B cell (primary cell): ENCODE measurements at regions not wholly inside any gene's neighbourhood (a gene's known extent, or its start where the extent isn't known, plus 50 kb on each side); places are given as distances from the start of the nearest gene placed in this dataset.

ENCODE experiments used
- ATAC-seq: fragments of 200-7000 bp; cut with Tn5 transposase; one replicate; pipeline ENCODE4 v1.10.0; 2021; ENCODE audit warnings: low read depth, mild to moderate bottlenecking, moderate number of reproducible peaks, moderate library complexity
- CTCF ChIA-PET: fragments of 350-600 bp; sonication (Branson Sonifier 250); formaldehyde crosslinking; loops from one replicate; lab custom pipeline; 2021; ENCODE audit warnings: antibody characterized with exemption, inconsistent platforms; lab: Charles Lee
- POLR2A ChIA-PET: fragments of 350-600 bp; sonication (Branson Sonifier 250); formaldehyde crosslinking; loops from one replicate; lab custom pipeline; 2021; ENCODE audit warnings: antibody characterized with exemption; lab: Charles Lee
- DNase-seq: peaks from one replicate; pipeline ENCODE4 v3.0.0; 2013
- H2AFZ ChIP-seq: 2 replicates; pipeline ENCODE4 v1.6.1; 2012; ENCODE audit warnings: mild to moderate bottlenecking, low read depth, low read length; ENCODE audit not compliant: insufficient read depth, poor library complexity, severe bottlenecking
- H3K27ac ChIP-seq, 2 donors: 1 replicate in 1 of 2; 2 replicates in 1 of 2; pipeline ENCODE4 v1.5.1; 2012 to 2013; ENCODE audit warnings: low read length in 2 of 2, mild to moderate bottlenecking in 2 of 2, moderate library complexity in 1 of 2
- H3K27me3 ChIP-seq, 4 experiments: fragments of 200-600 bp in 1 of 4; sonication (generic) in 1 of 4; replicated peaks in 1 of 4; 1 replicate in 2 of 4; 2 replicates in 2 of 4; pipeline versions ENCODE4 v1.6.1 to v1.7.0; 2013 to 2016; ENCODE audit warnings: low read length in 3 of 4, mild to moderate bottlenecking in 2 of 4, mixed read lengths in 1 of 4, moderate library complexity in 1 of 4; ENCODE audit not compliant: insufficient read depth in 4 of 4, control insufficient read depth in 3 of 4; ENCODE audit errors: control extremely low read depth in 1 of 4
- H3K36me3 ChIP-seq, 2 experiments: replicated peaks in 1 of 2; 1 replicate in 1 of 2; 2 replicates in 1 of 2; pipeline versions ENCODE4 v1.6.1 to v1.7.1; 2013; ENCODE audit warnings: low read length in 1 of 2; ENCODE audit not compliant: insufficient read depth in 2 of 2, control insufficient read depth in 1 of 2; ENCODE audit errors: control extremely low read depth in 1 of 2, extremely low read depth in 1 of 2
- H3K4me1 ChIP-seq, 2 donors: fragments of 200-600 bp in 1 of 2; sonication (generic) in 1 of 2; 1 replicate in 1 of 2; 2 replicates in 1 of 2; pipeline versions ENCODE4 v1.5.1 to v1.6.1; 2013 to 2017; ENCODE audit warnings: low read length in 2 of 2; ENCODE audit not compliant: control insufficient read depth in 2 of 2, insufficient read depth in 2 of 2
- H3K4me2 ChIP-seq: replicated peaks from 2 replicates; pipeline ENCODE3; 2012; ENCODE audit warnings: mild to moderate bottlenecking, low read depth, low read length; ENCODE audit not compliant: poor library complexity, severe bottlenecking
- H3K4me3 ChIP-seq, 5 experiments: fragments of 200-600 bp in 1 of 5; sonication (generic) in 1 of 5; 1 replicate in 3 of 5; 2 replicates in 2 of 5; pipeline versions ENCODE4 v1.5.1 to v1.7.0; 2011 to 2016; ENCODE audit warnings: low read length in 4 of 5, mild to moderate bottlenecking in 4 of 5, low read depth in 2 of 5, control low read depth in 1 of 5, moderate library complexity in 1 of 5; ENCODE audit not compliant: insufficient read depth in 1 of 5; ENCODE audit errors: control extremely low read depth in 1 of 5, extremely low read depth in 1 of 5
- H3K79me2 ChIP-seq: fragments of 200-600 bp; sonication (generic); one replicate; pipeline ENCODE4 v1.6.0; 2016; ENCODE audit warnings: low read length; ENCODE audit not compliant: control insufficient read depth, insufficient read depth
- H3K9ac ChIP-seq: fragments of 200-600 bp; sonication (generic); 2 replicates; pipeline ENCODE4 v1.6.1; 2017; ENCODE audit warnings: mild to moderate bottlenecking, low read length, moderate library complexity
- H3K9me3 ChIP-seq, 3 donors: one replicate each; pipeline versions ENCODE4 v1.6.1 to v1.7.1; 2013; ENCODE audit warnings: low read length in 2 of 3; ENCODE audit not compliant: control insufficient read depth in 2 of 3, insufficient read depth in 1 of 3; ENCODE audit errors: control extremely low read depth in 1 of 3
- H4K20me1 ChIP-seq: 2 replicates; pipeline ENCODE4 v1.6.0; 2012; ENCODE audit warnings: mild to moderate bottlenecking, low read length; ENCODE audit not compliant: insufficient read depth, control insufficient read depth, poor library complexity, severe bottlenecking
- H3K27ac Mint-ChIP-seq: one replicate; pipeline ENCODE4 v1.8.0; 2021; ENCODE audit warnings: mixed read lengths
- H3K27me3 Mint-ChIP-seq: one replicate; pipeline ENCODE4 v1.8.0; 2021; ENCODE audit warnings: mixed read lengths
- H3K4me1 Mint-ChIP-seq: one replicate; pipeline ENCODE4 v1.8.0; 2021; ENCODE audit warnings: mixed read lengths
- H3K4me3 Mint-ChIP-seq: one replicate; pipeline ENCODE4 v1.8.0; 2021; ENCODE audit warnings: mixed read lengths
- H3K9me3 Mint-ChIP-seq: one replicate; pipeline ENCODE4 v1.8.0; 2022; ENCODE audit warnings: mixed read lengths; ENCODE audit not compliant: insufficient read depth
- EZH2 ChIP-seq: IDR thresholded peaks from 2 replicates; pipeline ENCODE4 v1.6.1; 2012; ENCODE audit warnings: borderline replicate concordance, low read depth, mild to moderate bottlenecking, moderate library complexity, low read length; ENCODE audit not compliant: insufficient read depth, poor library complexity, severe bottlenecking
- WGBS: methylation state at CpG from one replicate; pipeline ENCODE4 v1.1.5; 2013; ENCODE audit warnings: missing lambda C conversion rate; ENCODE audit not compliant: insufficient coverage; 5-methylcytosine and 5-hydroxymethylcytosine counted together
- intact Hi-C: fragments of 100-400 bp; cut with micrococcal nuclease; formaldehyde crosslinking; loops from one replicate; pipeline ENCODE4 v1.10.0; 2022
- TF ChIP-seq, protein P1 (sequence below): fragments of 200-600 bp; IDR thresholded peaks from one replicate; pipeline ENCODE4 v1.8.0; 2022; ENCODE audit warnings: antibody characterized with exemption, mild to moderate bottlenecking

DNA sequence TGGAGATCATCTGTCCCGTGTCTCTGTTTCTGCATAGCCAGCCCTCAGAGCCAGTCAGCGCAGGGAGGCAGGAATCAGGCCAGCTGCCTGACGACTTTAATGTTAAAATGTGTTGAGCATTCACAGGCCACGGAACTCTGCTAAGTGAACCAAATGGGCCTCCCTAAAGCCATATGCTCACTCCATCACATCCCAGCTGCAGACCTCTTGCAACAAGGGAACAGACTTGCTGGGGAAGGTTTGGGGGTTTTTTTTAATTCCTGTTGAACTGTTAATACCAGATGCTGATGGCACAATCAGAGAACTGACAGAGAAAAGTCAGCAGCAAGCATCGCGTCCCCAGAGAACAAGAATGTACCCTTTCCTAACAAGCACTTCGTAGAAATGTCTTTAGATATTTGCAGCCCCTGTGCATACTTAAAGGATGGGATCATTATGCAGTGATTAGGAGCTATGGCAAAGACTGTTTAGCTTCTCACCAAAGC, 900.4 kb upstream of the AUTS2 start:
- Histone ChIP-seq H3K9me3 (peaks cover 0 to 7% (median 0%) of the 10 kb centered on the region in 3 donors), H2AFZ (no peak overlapping the region), H3K9ac (no peak overlapping the region), H3K4me2 (no peak overlapping the region), H3K27me3 (no peaks in the 10 kb centered on the region), H3K79me2 (no peaks in the 10 kb centered on the region), H3K4me1 (no peaks in the 10 kb centered on the region), H3K27ac (no peak overlapping the region), H3K36me3 (no peaks in the 10 kb centered on the region), H4K20me1 (no peaks in the 10 kb centered on the region), H3K4me3 (no peak overlapping the region)
- intact Hi-C loops, result no loop called here
- peaks cover 5% of the 10 kb centered on the region for H3K9me3 Mint-ChIP-seq
- DNase-seq (no peak), ATAC-seq (no peak)
- H3K27me3 Mint-ChIP-seq, result no peaks in the 10 kb centered on the region
- 34% methylated on average over 2 of the region's 7 CpGs for WGBS
- ChIA-PET CTCF (no interaction called here), POLR2A (no interaction called here)
- no peaks in the 10 kb centered on the region for H3K4me1 Mint-ChIP-seq
- TF ChIP-seq EZH2, result no peak
- TF ChIP-seq, protein P1, sequence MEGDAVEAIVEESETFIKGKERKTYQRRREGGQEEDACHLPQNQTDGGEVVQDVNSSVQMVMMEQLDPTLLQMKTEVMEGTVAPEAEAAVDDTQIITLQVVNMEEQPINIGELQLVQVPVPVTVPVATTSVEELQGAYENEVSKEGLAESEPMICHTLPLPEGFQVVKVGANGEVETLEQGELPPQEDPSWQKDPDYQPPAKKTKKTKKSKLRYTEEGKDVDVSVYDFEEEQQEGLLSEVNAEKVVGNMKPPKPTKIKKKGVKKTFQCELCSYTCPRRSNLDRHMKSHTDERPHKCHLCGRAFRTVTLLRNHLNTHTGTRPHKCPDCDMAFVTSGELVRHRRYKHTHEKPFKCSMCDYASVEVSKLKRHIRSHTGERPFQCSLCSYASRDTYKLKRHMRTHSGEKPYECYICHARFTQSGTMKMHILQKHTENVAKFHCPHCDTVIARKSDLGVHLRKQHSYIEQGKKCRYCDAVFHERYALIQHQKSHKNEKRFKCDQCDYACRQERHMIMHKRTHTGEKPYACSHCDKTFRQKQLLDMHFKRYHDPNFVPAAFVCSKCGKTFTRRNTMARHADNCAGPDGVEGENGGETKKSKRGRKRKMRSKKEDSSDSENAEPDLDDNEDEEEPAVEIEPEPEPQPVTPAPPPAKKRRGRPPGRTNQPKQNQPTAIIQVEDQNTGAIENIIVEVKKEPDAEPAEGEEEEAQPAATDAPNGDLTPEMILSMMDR, result no peak
- H3K4me3 Mint-ChIP-seq, result no peak overlapping the region
- H3K27ac Mint-ChIP-seq, result no peak overlapping the region

DNA sequence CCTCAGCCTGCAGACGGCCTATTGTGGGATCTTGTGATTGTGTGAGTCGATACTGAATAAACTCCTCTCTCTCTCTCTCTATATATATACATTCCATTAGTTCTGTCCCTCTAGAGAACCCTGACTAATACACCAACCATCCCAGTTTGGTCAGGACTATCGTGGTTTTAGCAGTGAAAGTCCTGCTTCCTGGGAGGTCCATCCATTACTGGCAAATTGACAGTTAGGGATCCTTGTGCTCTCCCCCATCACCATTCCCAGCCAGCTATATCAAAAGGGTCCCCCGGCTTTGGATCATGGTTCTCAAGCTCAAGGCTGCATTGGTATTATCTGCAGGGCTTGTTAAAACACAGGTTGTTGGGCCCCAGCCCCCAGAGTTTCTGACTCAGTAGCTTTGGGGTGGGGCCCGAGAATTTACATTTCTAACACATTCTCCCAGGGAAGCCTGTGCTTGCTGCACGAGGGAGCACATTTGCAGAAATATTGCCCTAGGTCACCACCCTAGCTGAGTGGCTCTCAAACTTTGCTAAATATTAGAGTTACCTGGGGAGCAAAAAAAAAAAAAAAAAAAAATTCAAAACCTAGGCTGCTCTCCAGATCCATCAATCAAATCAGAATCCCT, 899.1 kb upstream of the AUTS2 start:
- Histone ChIP-seq H3K36me3 (no peaks in the 10 kb centered on the region), H3K9me3 (peaks cover 0 to 7% (median 0%) of the 10 kb centered on the region in 3 donors), H3K4me1 (no peaks in the 10 kb centered on the region), H3K27ac (no peak overlapping the region), H3K9ac (no peak overlapping the region), H2AFZ (no peak overlapping the region), H3K79me2 (no peaks in the 10 kb centered on the region), H3K27me3 (no peaks in the 10 kb centered on the region), H4K20me1 (no peaks in the 10 kb centered on the region), H3K4me2 (no peak overlapping the region), H3K4me3 (no peak overlapping the region)
- TF ChIP-seq, protein P1, result no peak
- TF ChIP-seq EZH2, result no peak
- POLR2A ChIA-PET, result no interaction called here
- Mint-ChIP-seq H3K4me3 (no peak overlapping the region), H3K4me1 (no peaks in the 10 kb centered on the region), H3K27ac (no peak overlapping the region), H3K9me3 (peaks cover 5% of the 10 kb centered on the region), H3K27me3 (no peaks in the 10 kb centered on the region)
- ATAC-seq, result no peak
- WGBS, result 61% methylated on average over 3 of the region's 6 CpGs
- CTCF ChIA-PET, result no interaction called here
- DNase-seq, result no peak
- intact Hi-C loops, result no loop called here
